C1 segment of cervical spinal cord (tissue), 14 donors: ENCODE measurements at regions not wholly inside any gene's neighbourhood (a gene's known extent, or its start where the extent isn't known, plus 50 kb on each side); places are given as distances from the start of the nearest gene placed in this dataset.

Source experiments
- DNase-seq, 14 donors: peaks; one replicate each; lab custom pipeline; 2025; lab: John Stamatoyannopoulos, UW

DNA sequence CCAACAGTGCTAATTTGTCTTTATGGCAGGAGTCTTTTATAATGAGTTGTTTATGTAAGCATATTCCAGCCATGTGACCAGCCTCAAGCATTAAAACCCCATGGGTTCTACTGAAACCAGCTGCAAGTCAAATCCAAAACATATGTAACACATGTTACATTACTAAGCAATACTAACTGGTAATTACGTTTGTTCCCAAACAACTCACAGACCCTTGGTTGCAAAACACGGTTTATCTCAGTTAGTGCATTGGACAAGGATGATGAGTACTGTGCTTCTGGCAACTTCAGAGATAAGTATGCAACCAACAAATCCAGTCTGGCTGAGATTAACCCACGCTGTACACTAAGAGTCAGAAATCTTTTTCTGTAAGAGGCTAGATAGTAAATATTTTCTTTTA lies 110.1 kb upstream of the FAR2 start:
- DNase-seq, result no peak

DNA sequence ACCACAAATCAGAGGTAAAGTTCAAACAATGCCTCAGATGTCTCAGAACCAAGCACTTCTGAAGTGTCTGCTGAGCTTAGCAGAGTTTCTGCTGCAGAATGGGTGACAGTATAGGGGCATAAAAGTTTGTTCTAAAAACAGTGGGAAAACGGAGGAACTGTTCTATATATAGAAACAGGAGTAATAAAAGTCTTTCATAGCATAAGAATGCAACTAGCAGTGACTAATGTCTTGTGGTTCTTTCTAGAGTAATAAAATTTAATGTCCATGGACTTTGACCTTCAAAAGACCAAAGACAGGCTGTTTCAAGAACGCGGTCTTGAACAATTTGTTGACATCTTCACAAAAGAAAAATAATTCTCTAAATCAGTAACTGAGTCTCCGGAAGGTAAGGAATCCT lies 107.5 kb upstream of the FAR2 start:
- no peak for DNase-seq

DNA sequence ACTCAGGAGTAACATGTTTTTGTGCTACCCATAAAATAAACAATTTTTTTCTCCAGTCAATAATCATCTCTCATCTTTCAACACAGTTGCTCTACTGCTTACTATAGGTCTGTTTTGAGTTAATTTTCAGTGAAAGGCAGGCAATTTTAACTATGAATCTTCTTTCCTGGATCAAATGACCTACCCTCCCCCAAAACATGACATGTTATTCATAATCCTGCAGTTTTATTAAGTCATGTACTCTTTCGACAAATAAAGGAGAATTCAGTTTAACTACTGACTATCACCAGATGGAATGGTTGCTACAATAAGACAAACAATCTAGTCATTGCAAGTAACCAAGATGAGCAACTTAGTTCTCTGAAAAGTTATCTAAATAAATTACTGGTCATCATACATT lies 106.0 kb upstream of the FAR2 start:
- no peak for DNase-seq

DNA sequence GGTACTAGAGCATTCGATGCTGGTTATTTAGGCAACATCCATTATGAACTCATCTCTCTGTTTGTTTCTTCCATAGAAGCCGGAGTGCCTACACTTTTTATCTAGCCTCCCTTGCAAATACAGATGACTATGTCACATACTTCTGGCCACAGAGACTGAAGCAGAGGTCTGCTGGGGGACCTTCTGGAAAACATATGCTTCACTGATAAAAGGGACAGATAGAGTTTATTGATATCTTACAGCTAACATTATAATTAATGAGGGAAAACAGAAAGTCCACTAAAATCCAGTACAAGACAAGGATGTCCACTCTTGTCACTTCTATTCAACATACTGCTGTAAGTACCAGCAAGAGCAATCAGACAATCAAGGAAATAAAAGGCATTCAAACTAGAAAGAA lies 104.3 kb upstream of the FAR2 start:
- DNase-seq, result no peak

DNA sequence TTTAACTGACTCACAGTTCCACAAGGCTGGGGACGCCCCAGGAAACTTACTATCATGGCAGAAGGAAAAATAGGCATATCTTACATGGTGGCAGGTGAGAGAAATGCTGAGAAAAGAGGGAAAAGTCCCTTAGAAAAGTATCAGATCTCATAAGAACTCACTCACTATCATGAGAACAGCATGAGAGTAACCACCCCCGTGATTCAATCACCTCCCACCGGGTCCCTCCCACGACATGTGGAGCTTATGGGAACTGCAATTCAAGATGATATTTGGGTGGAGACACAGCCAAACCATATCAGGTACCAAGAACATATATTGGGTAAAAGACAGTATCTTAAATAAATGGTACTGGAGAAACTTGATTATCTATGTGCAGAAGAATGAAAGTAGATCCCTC lies 100.3 kb upstream of the FAR2 start:
- DNase-seq, result no peak

DNA sequence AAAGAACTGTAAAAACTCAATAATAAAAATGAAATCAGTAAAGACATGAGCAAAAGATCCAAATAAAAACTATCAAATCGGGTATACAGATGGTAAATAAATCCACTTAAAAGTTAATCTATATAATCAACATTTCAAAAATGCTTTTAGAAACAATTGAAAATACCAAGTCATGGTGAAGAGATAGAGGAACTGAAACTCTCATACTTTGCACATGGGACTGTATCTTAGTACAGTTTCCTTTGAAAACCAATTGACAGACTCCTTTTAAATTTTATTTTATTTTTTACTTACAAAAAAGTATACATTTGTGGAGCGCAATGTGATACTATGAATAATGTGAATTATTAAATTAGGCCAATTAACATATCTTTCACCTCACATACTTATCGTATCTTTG lies 98.6 kb upstream of the FAR2 start:
- DNase-seq, result no peak

DNA sequence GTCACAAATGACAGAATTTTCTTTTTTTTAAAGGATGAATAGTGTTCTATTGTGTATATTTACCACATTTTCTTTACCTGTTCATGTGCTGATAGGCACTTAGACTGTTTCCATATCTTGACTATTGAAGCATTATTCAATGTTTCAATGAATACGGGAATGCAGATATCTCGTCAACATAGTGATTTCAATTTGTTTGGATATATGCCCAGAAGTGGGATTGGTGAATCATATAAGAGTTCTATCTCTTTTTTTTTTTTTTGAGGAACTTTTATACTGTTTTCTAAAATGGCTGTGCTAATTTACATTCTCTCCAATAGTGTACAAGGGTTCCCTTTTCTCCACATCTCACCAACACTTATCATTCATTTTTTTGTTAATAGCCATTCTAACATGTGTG lies 97.9 kb upstream of the FAR2 start:
- no peak for DNase-seq

DNA sequence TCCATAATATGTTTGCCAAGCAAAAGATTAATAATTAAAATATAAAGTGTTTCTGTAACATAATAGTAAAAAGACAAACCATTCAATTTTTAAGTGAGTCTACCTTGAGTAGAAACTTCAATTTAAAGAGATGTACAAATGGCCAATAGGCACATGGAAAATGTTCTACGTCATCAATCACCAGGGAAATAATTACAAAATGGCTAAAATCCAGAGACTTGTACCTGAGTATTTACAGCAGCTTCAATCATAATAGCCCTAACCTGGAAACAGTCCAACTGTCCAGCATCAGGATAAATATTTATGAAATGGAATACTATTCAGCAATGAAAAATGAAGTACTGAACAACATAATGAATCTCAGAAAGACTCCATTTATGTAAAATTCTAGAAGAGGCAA lies 95.5 kb upstream of the FAR2 start:
- DNase-seq, result no peak

DNA sequence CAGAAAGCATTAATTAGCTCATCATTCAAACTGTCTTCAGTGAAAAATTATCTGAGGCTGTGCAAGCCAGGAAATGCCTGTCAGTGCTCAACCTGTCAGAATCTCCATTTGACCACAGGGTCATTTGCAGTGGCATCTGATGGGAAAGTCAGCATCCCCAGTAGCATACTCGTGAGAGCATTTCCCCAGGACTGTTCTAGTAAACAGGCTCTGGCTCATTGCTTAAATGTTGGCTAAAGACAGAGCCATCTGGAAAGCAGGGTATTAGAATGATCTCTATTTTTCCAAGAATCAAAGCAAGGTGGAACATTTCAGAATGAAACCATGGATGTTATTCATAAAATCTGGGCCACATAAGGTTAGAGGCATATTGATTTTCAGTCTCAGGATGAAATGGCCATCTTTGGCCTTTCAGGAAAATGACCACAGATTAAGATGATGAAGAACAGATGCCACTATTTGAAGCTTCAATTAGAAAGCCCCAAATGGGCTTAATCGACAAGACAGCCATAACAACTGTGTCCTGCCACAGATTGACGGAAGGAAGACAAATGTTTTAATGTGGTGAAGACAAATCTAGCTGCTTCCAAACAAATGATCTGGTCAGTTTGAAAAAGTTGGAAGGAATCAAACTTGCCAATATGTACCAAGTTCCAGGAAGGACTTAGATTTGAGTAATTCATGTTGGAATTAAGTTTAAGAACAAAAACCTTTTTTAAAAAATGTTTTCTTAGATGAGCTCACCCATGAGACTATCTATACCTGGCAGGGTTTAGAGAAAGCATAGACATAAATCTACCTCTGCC lies 94.0 kb upstream of the FAR2 start:
- no peak for DNase-seq

DNA sequence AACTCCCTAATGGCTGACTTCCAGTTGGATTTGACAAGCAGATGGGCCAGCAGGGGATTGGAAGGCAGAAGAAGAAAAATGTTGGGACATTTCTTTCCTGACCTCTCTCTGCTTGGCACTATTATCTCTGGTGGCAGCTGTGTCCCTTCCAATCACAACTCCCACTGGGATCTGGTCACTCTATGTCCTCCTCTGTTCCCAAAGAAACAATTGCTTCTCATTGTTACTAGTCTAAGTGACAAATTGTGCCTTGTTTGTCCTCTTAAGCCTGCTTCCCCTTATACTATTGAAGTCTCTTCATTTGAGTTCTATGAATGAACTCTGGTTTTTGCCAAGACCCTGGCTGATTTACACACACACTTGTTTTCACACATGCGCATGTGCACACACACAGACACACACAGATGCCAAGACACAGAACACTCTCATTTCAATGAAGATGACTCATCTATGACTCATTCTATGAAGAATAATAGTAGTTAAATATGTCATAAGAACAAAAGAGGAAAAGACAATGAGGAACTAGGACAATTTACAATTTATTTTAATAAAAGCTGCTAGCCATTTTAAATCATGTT lies 83.0 kb upstream of the FAR2 start:
- DNase-seq, result peak in 12 of 14 donors; percentile 19 to 88 (median 71)

DNA sequence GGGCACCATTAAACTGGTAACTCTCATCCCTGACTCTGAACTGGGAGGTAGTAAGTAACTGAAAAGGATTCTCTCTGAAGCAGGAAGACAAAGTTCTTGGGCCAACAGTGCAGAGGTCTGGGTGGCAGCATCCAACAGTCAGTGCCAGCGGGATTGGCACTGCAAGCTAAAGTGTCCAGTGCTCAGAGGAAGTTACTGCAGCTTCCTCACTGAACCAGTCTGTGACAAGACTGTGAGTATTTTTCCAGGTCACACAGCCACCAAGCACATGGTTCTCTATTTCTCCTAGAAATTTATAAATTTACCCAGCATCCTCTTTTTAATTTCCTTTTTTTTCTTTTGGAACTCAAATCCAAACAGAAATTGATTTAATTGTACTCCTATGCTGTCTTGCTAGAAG lies 81.6 kb upstream of the FAR2 start:
- peak in 1 of 14 donors; percentile 7 for DNase-seq

DNA sequence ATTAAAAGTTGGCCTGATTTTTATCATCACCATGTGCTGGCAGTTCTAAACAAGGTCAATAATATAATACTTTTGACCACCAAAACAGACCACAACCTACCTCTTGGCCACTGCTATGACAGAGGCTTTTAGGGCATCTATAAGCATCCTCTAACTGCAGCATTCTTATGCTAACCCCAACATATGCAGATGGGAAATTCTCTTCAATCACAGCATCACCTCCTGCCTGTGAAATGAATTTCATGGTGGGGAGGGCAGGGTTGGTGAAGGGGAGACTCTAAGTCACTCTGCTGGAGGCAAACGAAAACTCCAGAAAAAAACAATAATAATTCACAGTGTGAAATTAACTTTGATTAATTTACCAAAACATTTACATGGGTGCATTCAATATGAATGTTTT lies 78.8 kb upstream of the FAR2 start:
- no peak for DNase-seq

DNA sequence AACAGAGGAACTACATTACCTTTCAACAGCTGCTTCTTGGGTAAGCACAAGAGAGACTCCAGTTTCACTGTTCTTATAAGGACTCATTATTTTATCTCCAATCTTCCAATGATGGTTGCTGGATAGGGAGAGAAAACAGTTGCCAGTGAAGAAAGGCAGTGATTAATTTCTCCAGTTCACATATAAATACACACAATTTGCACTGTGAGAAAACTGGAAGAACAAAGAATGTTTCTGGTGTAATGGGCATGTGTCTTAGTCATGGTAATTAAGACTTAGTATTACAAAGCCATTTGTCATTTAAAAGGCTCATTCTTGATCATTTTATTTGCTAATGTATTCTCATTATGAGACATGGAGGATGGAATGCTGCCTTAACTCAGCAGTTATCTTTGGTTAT lies 78.0 kb upstream of the FAR2 start:
- no peak for DNase-seq

DNA sequence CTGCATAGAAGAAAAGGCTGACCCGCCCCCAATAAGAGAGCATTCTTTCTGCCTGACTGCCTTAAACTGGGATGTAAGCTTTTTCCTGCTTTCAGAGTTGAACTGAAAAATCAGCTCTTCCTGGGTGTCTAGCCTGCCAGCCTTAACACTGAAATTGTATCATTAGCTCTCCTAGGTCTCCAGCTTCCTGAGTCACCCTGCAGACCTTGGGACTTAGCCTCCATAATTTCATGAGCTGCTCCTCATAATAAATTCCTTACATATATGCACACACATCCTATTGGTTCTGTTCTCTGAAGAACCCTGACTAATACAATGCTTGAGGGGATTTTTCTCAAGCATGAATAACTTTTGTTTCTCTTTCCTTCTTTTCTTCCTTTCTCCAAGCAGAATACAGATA lies 76.4 kb upstream of the FAR2 start:
- DNase-seq, result no peak

DNA sequence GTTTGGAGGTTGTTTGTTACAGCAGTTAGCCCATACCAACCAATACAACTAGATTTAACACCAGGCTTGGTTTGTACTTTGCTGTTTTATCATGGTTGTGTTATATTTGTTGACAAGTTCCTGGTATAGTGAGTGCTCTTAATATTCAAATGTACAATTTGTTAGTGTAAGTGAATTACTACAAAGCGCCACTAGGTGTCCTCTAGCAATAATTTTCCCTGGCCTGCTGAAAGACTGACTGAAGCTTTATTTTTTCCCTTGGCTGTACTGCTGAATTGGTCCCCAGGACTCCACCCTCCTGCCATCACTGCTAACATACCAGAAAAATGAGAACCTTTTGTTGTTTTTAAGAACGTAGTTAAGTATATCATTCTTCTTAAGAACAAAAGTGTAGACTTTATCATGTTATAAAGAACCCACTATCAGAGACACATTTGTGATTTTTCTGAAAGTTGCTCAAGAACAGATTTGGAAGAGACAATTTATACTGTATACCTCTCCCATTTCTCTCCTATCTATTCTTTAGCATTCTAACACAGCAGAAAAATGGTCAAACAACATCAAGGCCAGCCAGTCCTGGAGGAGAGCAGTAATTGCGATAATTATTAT lies 75.3 kb upstream of the FAR2 start:
- peak in 1 of 14 donors; percentile 14 for DNase-seq

DNA sequence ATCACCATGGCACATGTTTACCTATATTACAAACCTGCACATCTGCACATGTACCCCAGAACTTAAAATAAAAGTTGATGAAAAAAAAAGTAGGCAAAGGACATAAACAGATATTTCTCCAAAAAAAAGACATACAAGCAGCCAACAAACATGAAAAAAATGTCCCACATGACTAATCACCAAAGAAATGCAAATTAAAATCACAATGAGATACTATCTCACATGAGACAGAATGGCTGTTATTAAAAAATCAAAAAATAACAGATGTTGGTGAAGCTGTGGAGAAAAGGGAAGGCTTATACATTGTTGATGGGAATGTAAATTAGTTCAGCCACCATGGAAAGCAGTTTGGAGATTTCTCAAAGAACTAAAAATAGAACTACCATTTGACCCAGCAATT lies 68.0 kb upstream of the FAR2 start:
- DNase-seq, result no peak

DNA sequence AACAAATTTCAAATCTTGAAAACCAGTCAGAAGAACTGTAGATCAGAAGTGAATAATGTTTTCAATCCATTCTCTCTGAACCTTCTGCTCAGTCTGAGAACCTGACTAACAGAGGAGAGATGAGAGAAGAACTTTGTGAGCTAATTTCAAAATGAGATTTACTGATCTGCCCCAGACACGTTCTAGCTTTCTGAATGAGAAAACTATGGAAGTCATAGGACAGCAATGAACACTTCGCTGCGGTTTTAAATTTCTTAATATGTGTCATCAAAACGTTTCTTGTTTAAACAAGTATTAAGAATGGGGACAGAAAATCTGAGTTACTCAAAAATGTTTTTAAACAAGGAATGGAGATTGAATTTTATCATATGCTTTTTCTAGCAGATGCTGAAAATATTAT lies 66.6 kb upstream of the FAR2 start:
- DNase-seq, result no peak

DNA sequence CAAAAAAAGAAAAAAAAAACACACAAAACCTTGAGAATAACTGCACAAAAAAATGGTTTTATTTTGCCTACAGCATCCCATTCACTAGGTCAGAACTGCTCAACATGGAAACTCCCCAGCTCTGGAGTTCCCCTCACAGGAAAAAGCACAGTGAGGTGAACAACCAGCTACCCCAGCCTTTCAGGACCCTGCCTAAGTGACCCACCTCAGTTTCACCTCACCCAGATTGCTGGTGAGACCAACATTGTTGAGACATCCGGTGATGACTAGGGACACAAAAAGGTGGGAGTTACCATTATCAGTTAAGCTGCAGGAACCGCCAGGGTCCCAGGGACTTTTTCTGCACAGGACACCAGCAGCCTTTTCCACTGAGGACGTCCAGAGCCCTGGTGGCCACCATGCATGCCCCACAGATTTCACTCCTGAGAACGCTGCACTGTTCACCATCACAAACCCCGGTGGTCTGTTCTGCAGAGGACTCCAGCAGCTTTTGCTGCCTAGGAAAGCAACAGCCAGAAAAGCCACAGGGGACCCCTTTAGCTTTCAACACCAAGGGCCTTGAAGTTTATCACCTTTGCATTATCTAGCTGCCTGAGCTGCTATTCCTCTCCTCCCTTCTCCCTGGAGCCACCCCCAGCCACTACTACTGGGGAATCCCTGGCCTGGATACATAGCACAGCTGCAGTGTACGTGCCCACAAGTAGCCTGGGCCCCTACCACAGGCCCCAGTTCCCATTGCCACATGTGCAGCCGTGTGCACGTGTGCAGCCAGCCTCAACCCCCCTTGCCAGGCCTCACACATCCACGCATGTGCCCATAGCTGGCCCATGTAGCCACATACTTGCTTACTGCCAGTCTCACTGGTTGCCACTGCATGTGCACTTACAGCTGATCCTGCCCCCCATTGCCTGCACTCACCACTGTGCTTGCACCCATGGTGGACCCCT lies 62.5 kb upstream of the FAR2 start:
- no peak for DNase-seq

DNA sequence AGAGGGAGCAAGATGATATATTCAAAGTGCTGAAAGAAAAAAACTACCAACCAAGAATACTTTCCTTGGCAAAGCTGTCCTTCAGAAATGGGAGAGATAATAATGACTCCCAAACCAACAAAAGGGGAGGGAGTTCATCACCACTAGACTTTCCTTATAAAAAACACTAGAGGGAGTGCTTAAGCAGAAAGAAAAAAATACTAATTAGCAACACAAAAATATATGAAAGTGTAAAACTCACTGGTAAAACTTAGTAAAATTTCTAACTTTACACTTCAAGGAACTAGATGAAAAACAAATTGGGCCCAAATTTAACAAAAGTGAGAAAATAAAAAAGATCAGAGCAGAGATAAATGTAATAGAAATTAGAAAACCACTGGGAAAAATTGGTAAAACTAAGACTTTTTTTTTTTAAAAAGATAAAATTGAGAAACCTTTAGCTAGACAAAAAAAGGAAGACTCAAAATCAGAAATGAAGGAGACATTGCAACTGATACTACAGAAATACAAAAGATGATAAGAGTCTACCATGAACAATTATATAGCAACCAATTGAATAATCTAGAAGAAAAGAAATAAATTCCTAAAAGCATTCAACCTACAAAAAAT lies 60.4 kb upstream of the FAR2 start:
- no peak for DNase-seq
